Liver (tissue), 8 donors: ENCODE measurements at regions not wholly inside any gene's neighbourhood (a gene's known extent, or its start where the extent isn't known, plus 50 kb on each side); places are given as distances from the start of the nearest gene placed in this dataset.

Experiments
- DNase-seq: peaks from one replicate; pipeline ENCODE4 v3.0.0-alpha.2; 2017; ENCODE audit warnings: low spot score
- H3K27ac ChIP-seq, 2 donors: one replicate each; pipeline ENCODE4 v1.7.0; 2013; ENCODE audit warnings: inconsistent platforms in 2 of 2, low read length in 2 of 2, control low read depth in 1 of 2, low read depth in 1 of 2, mild to moderate bottlenecking in 1 of 2
- H3K27me3 ChIP-seq, 4 donors: one replicate each; pipeline versions ENCODE4 v1.6.1 to v1.7.0; 2013; ENCODE audit warnings: low read length in 3 of 4, inconsistent platforms in 1 of 4, mild to moderate bottlenecking in 1 of 4, moderate library complexity in 1 of 4; ENCODE audit not compliant: control insufficient read depth in 4 of 4, insufficient read depth in 4 of 4
- H3K36me3 ChIP-seq, 4 donors: one replicate each; pipeline versions ENCODE4 v1.6.1 to v1.7.0; 2013; ENCODE audit warnings: low read length in 3 of 4, mild to moderate bottlenecking in 3 of 4, low read depth in 1 of 4, moderate library complexity in 1 of 4; ENCODE audit not compliant: control insufficient read depth in 4 of 4, insufficient read depth in 3 of 4
- H3K4me1 ChIP-seq, 4 donors: one replicate each; pipeline versions ENCODE4 v1.6.1 to v1.7.0; 2013; ENCODE audit warnings: low read length in 3 of 4, mild to moderate bottlenecking in 3 of 4, moderate library complexity in 1 of 4; ENCODE audit not compliant: control insufficient read depth in 4 of 4, insufficient read depth in 4 of 4
- H3K4me3 ChIP-seq, 3 donors: one replicate each; pipeline versions ENCODE4 v1.6.1 to v1.7.0; 2013; ENCODE audit warnings: low read length in 3 of 3, control low read depth in 1 of 3, low read depth in 1 of 3, mild to moderate bottlenecking in 1 of 3
- H3K9ac ChIP-seq, 2 donors: one replicate each; pipeline ENCODE4 v1.7.0; 2013; ENCODE audit warnings: low read length in 2 of 2, mild to moderate bottlenecking in 2 of 2, moderate library complexity in 2 of 2, control low read depth in 1 of 2, low read depth in 1 of 2
- H3K9me3 ChIP-seq, 4 donors: one replicate each; pipeline versions ENCODE4 v1.6.1 to v1.7.0; 2013; ENCODE audit warnings: low read length in 3 of 4; ENCODE audit not compliant: control insufficient read depth in 4 of 4
- ATF3 ChIP-seq: IDR thresholded peaks from 2 replicates; pipeline ENCODE4 v1.6.1; 2016; ENCODE audit warnings: antibody characterized with exemption
- CTCF ChIP-seq: fragments of 150-350 bp; IDR thresholded peaks from 2 replicates; pipeline ENCODE4 v1.5.1; 2017; ENCODE audit warnings: improper control_type of control experiment, low read depth, low read length; ENCODE audit not compliant: missing input control
- EGR1 ChIP-seq, 2 donors: IDR thresholded peaks; 2 replicates each; pipeline ENCODE4 v1.6.1; 2016 to 2018; ENCODE audit warnings: antibody characterized with exemption in 2 of 2, low read depth in 2 of 2
- FOXA2 ChIP-seq: IDR thresholded peaks from 2 replicates; pipeline ENCODE4 v1.6.1; 2016; ENCODE audit warnings: antibody characterized with exemption
- HNF4A ChIP-seq, 2 donors: conservative IDR thresholded peaks; 2 replicates each; pipeline ENCODE4 v1.6.1; 2016; ENCODE audit warnings: antibody characterized with exemption in 2 of 2, mild to moderate bottlenecking in 2 of 2
- JUND ChIP-seq, 2 donors: IDR thresholded peaks; 2 replicates each; pipeline ENCODE4 v1.6.1; 2016; ENCODE audit warnings: antibody characterized with exemption in 2 of 2
- NR2F2 ChIP-seq: IDR thresholded peaks from 2 replicates; pipeline ENCODE4 v1.6.1; 2016; ENCODE audit warnings: antibody characterized with exemption
- RAD21 ChIP-seq, 2 donors: IDR thresholded peaks; 2 replicates each; pipeline ENCODE4 v1.6.1; 2016; ENCODE audit warnings: antibody characterized with exemption in 2 of 2, mild to moderate bottlenecking in 2 of 2
- REST ChIP-seq: IDR thresholded peaks from 2 replicates; pipeline ENCODE4 v1.6.1; 2016; ENCODE audit warnings: antibody characterized with exemption, mild to moderate bottlenecking
- RXRA ChIP-seq, 2 donors: IDR thresholded peaks; 2 replicates each; pipeline ENCODE4 v1.6.1; 2017 to 2018; ENCODE audit warnings: antibody characterized with exemption in 2 of 2, mild to moderate bottlenecking in 1 of 2
- SP1 ChIP-seq: IDR thresholded peaks from 2 replicates; pipeline ENCODE4 v1.6.1; 2018; ENCODE audit warnings: antibody characterized with exemption, mild to moderate bottlenecking
- TAF1 ChIP-seq: conservative IDR thresholded peaks from 2 replicates; pipeline ENCODE4 v1.6.1; 2016; ENCODE audit warnings: antibody characterized with exemption, mild to moderate bottlenecking
- YY1 ChIP-seq: IDR thresholded peaks from 2 replicates; pipeline ENCODE4 v1.6.1; 2016; ENCODE audit warnings: antibody characterized with exemption, mild to moderate bottlenecking
- ZBTB33 ChIP-seq: IDR thresholded peaks from 2 replicates; pipeline ENCODE4 v1.6.1; 2016; ENCODE audit warnings: antibody characterized with exemption
- WGBS: extraction: QIAGEN DNeasy Blood & Tissue Kit; methylation state at CpG from one replicate; pipeline ENCODE4 v1.1.7; 2013; 5-methylcytosine and 5-hydroxymethylcytosine counted together
- donor health status: healthy.
- donor health status: healthy.
- donor health status: healthy.
- donor health status: healthy.
- donor health status: healthy.

GRCh38 chr11:119496469-119496868 lies 73.5 kb upstream of the THY1 start:
- Histone ChIP-seq H3K27ac (no peak overlapping the region), H3K9me3 (no peaks in the 10 kb centered on the region), H3K9ac (no peak overlapping the region), H3K27me3 (peaks cover 0 to 2% (median 0%) of the 10 kb centered on the region in 4 donors), H3K36me3 (no peaks in the 10 kb centered on the region), H3K4me1 (no peaks in the 10 kb centered on the region), H3K4me3 (no peak overlapping the region)
- TF ChIP-seq TAF1 (no peak), RXRA (IDR thresholded peaks at IDR 0.05) (no peak), SP1 (no peak), ATF3 (no peak), NR2F2 (no peak), FOXA2 (no peak), YY1 (no peak)
- DNase-seq, result no peak
- 74% methylated on average over 9 of the region's 9 CpGs for WGBS

GRCh38 chr11:119493712-119494111 lies 70.7 kb upstream of the THY1 start:
- TF ChIP-seq JUND (IDR thresholded peaks at IDR 0.05) (no peak), REST (peak; percentile 97), FOXA2 (no peak), ZBTB33 (no peak), RAD21 (IDR thresholded peaks at IDR 0.05) (no peak), EGR1 (IDR thresholded peaks at IDR 0.05; ENCODE audit: low read depth in 2 of 2) (no peak)
- no peaks in the 10 kb centered on the region for H3K36me3 ChIP-seq
- peak; percentile 56 for DNase-seq
- no peak overlapping the region for H3K9ac ChIP-seq
- H3K9me3 ChIP-seq, result no peaks in the 10 kb centered on the region
- H3K27me3 ChIP-seq, result peaks cover 0 to 2% (median 0%) of the 10 kb centered on the region in 4 donors
- H3K4me3 ChIP-seq, result no peak overlapping the region
- 56% methylated on average over 4 of the region's 4 CpGs for WGBS
- H3K27ac ChIP-seq, result no peak overlapping the region
- H3K4me1 ChIP-seq, result no peaks in the 10 kb centered on the region

- Histone ChIP-seq H3K4me3 (no peak overlapping the region), H3K27ac (no peak overlapping the region), H3K36me3 (no peaks in the 10 kb centered on the region), H3K9me3 (no peaks in the 10 kb centered on the region), H3K27me3 (peaks cover 0 to 2% (median 0%) of the 10 kb centered on the region in 4 donors), H3K9ac (no peak overlapping the region), H3K4me1 (no peaks in the 10 kb centered on the region)
- no peak for DNase-seq
- 80% methylated on average over 17 of the region's 17 CpGs for WGBS
- no peak for TF ChIP-seq HNF4A (conservative IDR thresholded peaks at IDR 0.05)
- no peak for TF ChIP-seq ZBTB33
- TF ChIP-seq CTCF, result peak; percentile 12
Observed at GRCh38 chr11:119491753-119492510, 69.0 kb upstream of the THY1 start.
